NCI-H345 treated with DMSO at 0.1 percent for 48 hours (cell line): ENCODE measurements at regions not wholly inside any gene's neighbourhood (a gene's known extent, or its start where the extent isn't known, plus 50 kb on each side); places are given as distances from the start of the nearest gene placed in this dataset.
"Not testable (repeated sequence)": the region's sequence is repeated elsewhere in the genome, so short reads cannot be mapped to it uniquely, and the experiment has no call there.

Source experiments
- DNase-seq: peaks from one replicate; lab custom pipeline; 2025; ENCODE audit not compliant: unreplicated experiment; lab: John Stamatoyannopoulos, UW

DNA sequence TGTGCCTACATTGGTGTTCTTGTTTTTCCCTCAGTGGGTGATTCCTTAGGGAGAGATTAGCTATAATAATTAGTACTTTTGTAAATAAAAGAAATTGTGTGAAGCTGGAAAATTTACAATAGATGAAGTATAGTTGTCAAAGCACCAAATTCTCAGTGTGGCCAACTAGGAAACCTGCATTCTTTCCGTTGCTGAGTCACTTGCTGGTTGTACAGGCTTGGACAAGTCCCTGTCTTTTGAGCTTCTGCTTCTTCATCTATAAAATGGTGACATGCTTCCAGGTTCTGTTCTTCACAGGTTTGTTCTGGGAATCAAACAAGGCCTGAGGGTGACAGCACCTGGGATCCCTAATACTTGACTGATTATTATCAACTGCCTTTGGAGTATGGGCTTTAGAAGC lies 184.1 kb upstream of the HES1 start:
- no peak for DNase-seq

DNA sequence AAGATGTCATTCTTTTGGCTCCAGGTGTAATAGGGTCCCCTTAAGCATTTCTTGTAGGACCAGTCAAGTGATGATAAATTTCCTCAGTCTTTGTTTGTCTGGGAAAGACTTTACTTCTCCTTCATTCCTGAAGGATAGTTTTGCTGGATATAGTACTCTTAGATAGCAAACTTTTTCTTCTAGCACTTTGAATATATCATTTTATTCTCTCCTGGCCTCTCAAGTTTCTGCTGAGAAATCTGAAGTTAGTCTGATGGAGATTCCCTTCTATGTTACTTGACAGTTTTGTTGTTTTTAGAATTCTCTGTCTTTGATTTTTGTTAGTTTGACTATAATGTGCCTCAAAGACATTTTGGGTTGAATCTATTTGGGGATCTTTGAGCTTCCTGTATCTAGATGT lies 181.2 kb upstream of the HES1 start:
- no peak for DNase-seq

- DNase-seq = no peak
These were observed 180.2 kb upstream of the HES1 start for GRCh38 chr3:193955719-193956118.

DNA sequence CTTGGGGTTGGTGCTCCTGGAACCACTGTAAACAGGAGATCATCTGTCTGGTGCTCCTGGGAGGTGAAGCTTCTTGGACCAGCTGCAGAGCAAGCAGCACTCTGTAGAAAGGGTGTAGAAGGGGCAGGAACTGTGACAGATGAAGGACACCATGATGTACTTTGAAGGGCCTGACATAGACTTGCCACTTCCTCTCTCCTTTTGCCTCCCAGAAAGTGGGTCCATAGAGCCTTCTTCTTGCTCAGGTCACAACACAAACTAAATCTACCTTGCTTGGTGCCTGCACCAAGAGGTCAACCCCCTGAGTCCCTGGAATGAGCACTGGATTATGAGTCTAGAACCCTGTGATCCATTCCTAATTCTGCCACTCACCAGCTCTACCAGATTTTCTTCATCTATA lies 176.1 kb upstream of the HES1 start:
- no peak for DNase-seq

DNA sequence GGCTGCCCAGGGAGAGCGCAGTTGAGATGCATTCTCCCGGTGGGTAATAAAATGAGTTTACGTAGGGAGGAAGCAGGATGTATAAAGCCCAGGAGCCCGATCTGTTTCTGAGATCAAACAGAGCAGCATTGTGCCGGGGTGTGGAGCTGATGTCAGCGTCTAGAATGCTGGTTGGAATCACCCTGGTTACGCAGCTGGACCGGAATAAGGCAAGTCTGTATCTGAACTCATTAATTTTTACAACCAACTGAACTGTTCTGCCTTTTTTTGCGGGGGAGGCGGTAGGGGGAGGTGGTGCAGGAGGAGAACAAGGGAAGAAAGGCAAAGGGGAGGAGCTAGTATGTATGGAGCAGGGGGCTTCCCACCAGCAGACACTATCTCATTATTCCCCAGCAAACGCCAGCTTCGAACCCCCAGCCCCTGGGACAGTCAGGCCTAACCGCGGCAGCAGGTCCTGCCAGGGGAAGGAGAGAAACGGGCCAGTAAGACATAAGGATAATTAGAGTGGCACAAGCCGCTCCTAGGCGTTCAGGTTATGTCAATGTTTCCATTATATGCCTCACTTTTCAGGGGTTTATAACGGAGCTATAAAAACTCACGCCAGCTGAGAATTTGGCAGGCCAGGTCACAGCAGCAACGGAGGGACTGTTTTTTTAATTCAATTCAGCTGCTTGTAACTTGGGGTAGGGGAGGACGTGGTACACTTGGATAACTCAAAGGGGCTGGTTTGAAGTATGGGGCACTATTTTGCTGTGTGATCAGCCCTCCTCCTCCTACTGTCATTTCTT lies 175.3 kb upstream of the HES1 start:
- DNase-seq = no peak

DNA sequence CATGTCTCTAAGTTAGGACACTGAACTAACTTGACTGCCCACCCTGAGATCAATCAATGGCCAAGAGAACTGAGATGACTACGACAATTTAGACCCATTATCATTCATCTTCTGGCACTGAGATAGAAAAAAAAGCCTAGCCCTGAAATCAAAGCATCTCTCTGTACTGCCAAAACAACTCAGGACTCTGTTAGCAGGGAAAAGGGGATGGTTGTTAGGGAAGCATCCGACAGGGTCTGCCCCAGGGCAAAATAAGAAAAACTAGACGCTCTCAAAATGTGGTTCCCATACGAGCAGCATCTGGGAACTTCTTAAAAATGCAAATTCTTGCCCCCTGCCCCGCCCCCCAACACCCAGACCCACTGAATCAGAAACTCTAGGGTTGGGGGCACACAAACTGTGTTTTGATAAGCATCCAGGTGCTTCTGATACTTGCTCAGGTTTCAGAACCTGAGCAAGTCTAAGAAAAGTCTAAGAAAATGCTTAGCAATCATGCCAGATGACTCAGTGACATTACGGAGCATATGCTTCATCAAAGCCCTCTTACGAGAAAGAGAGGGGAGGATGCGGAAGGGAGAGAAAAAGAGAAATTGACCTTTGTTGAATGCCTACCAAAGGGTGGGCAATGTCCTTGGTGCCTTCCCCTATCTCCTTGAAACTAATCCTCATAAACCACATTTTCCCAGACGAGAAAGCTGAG lies 172.8 kb upstream of the HES1 start:
- no peak for DNase-seq

GRCh38 chr3:193963808-193964516 lies 172.0 kb upstream of the HES1 start:
- DNase-seq = no peak

- DNase-seq = no peak
These were observed 171.4 kb upstream of the HES1 start for GRCh38 chr3:193964517-193964880.

GRCh38 chr3:193968380-193968974 lies 167.5 kb upstream of the HES1 start:
- no peak for DNase-seq

- DNase-seq = not testable (repeated sequence)
These were observed 165.7 kb upstream of the HES1 start for GRCh38 chr3:193970131-193970772.

GRCh38 chr3:193970773-193971206 lies 165.2 kb upstream of the HES1 start:
- no peak for DNase-seq

- no peak for DNase-seq
These were observed 164.6 kb upstream of the HES1 start for GRCh38 chr3:193971261-193971751.

DNA sequence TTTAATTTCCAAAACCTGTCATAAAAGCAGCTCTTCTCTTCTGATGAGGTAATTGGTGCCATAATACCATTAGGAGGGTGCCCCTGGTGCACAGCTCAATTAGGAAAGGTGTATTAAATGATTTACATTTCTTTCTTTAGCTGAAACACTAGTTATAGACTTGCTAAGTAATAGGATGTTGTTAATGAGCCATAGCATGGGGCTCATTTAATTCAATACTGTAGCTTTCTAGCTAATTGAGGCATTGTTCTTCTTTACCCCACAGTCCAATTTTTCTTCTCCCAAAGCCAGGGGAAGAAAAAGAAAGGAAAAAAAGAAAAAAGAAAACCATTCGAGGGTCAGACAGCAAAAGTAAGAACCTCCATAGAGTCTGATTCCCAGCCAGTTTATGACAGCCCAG lies 164.0 kb upstream of the HES1 start:
- no peak for DNase-seq

DNA sequence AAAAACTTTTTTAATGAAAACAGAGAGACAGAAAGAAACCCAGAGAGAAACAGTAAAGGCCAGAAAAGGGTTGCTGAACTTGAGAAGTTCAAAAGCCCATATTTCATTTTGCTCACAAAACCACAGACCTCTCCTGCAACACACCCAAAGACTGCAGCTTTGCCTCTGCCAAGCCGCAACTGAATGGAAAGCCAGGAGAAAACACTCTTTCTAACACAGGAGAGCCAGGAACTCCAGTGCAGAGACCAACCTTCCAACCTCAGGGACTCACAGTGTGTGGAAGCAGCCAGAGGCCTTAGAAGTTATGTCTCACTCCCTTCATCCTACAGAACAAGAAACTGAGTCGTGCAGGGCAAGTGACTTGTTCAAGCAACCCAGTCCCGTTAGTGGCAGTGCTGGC lies 163.1 kb upstream of the HES1 start:
- DNase-seq = no peak

DNA sequence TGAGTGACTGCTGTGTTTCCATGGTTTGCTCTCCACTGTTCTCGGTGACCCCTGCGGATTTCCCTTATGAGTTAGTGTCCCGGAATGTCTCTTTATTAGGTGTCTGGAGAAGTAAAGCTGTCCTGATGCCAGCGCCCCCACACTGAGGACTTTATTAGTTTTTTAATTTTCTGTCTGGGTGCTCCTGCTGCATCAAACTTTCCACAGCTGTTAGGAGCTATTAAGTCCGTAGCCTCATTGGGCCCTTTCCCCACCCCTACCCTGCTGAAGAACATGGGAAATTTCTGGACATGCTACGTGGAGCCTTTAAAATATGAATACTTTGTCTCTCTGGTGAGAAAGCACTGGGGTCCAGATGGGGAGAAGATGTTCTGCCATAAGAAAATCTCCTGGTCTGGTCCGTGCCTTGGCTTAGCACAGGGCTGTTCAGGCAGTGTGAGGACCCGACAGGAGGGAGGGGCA lies 161.7 kb upstream of the HES1 start:
- DNase-seq = no peak

DNA sequence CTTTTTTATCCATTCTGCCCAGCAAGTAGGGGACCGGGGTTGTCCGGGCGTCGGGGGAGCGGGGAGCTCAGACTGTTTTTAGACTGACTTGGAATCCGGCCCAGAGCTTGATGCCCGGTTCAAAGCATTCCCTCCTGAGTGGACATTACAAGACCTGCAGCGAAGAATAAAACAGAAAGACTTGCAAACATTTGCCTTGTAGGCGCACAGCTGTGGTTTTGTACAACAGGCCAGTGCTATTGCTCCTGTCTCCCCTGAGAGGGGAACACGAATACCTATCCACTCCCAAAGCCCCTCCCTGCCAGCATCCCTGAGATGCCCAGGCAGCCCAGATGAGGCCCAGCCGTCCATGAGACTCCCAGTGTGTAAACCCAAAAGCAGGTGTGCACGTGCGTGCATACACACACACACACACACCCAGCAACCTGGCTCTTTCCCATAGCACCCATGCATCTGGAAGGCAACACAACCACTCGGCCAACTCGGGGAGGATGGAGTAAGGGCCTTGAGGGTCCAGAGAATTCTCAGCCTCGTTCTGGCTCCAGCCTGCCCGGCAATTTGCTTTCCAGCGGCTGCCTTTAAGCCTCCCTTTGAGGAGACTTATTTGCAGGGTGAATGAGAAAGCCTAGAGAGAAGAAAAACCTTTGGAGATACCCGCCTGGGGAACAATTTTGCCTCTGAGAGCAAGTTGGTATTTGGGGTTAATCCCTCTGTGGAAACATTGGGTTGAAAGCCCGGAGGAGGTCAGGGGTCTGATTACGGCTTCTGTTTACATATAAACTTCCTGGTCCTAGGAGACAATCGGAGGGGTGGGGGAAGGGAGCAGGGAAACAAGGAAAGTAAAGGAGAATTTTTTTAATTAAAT lies 161.0 kb upstream of the HES1 start:
- DNase-seq = no peak

DNA sequence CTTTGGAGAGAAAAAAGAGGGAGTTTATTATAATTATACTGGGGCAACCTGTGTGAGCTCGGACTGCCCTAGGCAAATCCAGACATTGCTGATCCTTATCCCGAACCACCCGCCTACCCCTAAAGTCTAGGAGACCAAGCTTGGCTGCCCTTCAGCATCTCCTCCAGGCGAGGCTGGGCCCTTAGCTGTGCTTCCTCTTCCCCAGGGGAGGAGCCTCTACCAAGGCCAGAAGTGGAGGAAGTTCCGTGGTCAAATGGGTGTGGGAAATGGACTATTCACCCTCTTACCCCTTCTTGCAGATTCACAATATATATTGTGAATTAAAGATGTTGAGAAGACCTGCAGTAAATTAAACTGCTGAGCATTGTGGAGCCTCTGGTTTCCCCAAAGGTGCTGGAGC lies 158.3 kb upstream of the HES1 start:
- DNase-seq = no peak

GRCh38 chr3:193978030-193978429 lies 157.9 kb upstream of the HES1 start:
- DNase-seq = no peak

DNA sequence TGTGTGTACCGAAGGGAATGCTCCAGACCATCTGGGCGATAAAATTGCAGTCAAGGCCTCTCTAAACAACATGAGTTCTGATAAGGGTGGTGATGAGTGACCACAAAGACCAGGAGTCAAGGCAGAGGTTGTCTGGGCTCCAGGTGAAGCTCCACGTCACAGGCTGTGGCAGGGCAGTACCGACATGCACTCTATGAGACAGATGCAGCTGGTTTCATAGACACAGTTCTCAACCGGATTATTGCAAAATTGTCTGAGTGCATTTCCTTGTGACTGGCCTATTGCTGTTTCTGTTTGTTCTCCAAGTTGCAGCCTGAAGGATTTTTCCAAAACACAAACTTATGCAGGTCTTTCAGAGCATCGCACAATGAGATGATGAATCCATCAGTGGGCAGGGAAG lies 157.5 kb upstream of the HES1 start:
- DNase-seq = no peak

DNA sequence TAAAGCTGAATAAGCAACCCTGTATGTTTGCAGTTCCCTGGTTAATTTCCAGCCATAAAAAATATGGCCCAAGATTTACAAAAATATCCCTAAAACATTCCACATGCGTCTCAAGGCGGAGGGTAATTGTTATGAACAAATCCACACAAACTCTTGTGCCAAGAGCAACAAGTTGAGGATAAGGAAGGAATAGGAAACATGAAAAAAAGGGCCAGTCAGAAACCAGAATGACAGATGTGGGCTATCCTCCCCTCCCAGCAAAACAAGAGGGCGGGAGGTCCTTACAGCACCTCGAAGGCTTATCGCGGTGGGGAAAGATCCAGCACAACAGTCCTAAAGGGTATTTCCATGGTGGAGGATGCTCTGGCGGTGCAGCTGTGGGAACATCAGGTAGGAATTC lies 155.6 kb upstream of the HES1 start:
- no peak for DNase-seq
